ENCODE measurements at regions not wholly inside any gene's neighbourhood (a gene's known extent, or its start where the extent isn't known, plus 50 kb on each side); places are given as distances from the start of the nearest gene placed in this dataset.

DNA sequence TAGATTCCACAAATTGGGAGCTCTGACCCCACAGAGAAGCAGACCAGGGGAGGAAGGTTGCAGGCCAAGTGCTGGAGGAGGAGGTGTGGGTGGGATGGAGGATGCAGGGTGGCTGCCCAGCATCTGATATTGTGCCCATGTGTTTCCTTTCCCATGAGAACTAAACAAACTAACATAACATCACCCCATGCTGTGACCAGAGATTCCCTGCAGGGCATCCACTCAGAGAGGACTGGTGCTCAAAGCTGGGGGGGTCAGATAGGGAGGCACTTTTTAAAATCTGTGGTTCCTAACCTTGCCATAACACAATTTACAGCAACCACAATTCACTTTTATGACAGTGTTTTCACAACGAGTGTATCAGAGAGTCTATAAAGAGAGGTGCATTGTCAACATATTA is 1277.6 kb downstream of the AACS start:
- no peak overlapping the region for H3K27ac ChIP-seq
- no peak overlapping the region for H3K4me3 ChIP-seq
- no peaks in the 10 kb centered on the region for H3K27me3 ChIP-seq
- WGBS, 5 donors: 59 to 78% (median 61%) methylated on average over 1 of the region's 1 CpG
- intact Hi-C loops (cut with DNase I; ENCODE audit: low total_unique reads): no loop called here
- DNase-seq: no peak
- H3K36me3 ChIP-seq: no peaks in the 10 kb centered on the region
- TF ChIP-seq POLR2AphosphoS5 (IDR thresholded peaks at IDR 0.05): no peak
- TF ChIP-seq EP300 (IDR thresholded peaks at IDR 0.05): no peak
- TF ChIP-seq, protein P1, sequence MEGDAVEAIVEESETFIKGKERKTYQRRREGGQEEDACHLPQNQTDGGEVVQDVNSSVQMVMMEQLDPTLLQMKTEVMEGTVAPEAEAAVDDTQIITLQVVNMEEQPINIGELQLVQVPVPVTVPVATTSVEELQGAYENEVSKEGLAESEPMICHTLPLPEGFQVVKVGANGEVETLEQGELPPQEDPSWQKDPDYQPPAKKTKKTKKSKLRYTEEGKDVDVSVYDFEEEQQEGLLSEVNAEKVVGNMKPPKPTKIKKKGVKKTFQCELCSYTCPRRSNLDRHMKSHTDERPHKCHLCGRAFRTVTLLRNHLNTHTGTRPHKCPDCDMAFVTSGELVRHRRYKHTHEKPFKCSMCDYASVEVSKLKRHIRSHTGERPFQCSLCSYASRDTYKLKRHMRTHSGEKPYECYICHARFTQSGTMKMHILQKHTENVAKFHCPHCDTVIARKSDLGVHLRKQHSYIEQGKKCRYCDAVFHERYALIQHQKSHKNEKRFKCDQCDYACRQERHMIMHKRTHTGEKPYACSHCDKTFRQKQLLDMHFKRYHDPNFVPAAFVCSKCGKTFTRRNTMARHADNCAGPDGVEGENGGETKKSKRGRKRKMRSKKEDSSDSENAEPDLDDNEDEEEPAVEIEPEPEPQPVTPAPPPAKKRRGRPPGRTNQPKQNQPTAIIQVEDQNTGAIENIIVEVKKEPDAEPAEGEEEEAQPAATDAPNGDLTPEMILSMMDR (IDR thresholded peaks at IDR 0.05): no peak
- no peak for TF ChIP-seq POLR2A (IDR thresholded peaks at IDR 0.05)
- H3K9me3 ChIP-seq: peaks cover 0 to 5% (median 0%) of the 10 kb centered on the region in 4 donors
- H3K4me1 ChIP-seq: no peaks in the 10 kb centered on the region

DNA sequence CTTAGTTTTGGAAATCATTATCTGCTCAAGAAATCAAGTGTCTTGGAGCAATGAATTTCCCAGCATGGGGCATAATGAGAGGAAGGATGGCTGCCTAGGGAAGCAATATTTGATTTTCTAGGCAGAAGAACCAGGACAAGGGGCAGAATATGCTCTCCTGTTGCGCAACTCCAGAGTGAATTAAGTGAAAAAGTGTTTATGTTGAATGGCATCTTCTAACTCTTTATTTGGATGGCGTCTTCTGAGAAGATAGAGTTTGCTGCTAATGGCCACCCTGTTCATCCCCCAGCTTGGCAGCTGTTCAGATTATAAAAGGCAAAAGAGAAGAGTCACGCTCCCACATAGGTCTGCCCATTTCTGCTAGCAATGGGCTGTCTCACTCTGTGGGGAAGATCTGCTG is 1278.1 kb downstream of the AACS start:
- Histone ChIP-seq H3K27ac (no peak overlapping the region), H3K27me3 (no peaks in the 10 kb centered on the region), H3K9me3 (peaks cover 0 to 5% (median 0%) of the 10 kb centered on the region in 4 donors), H3K4me3 (no peak overlapping the region), H3K36me3 (no peaks in the 10 kb centered on the region), H3K4me1 (no peaks in the 10 kb centered on the region)
- TF ChIP-seq POLR2A (IDR thresholded peaks at IDR 0.05) (no peak), EP300 (IDR thresholded peaks at IDR 0.05) (no peak), POLR2AphosphoS5 (IDR thresholded peaks at IDR 0.05) (no peak)
- TF ChIP-seq, protein P1 (IDR thresholded peaks at IDR 0.05): no peak
- WGBS, 5 donors: 56 to 81% (median 61%) methylated on average over 3 of the region's 3 CpGs
- intact Hi-C loops (cut with DNase I; ENCODE audit: low total_unique reads): no loop called here
- DNase-seq: no peak

DNA sequence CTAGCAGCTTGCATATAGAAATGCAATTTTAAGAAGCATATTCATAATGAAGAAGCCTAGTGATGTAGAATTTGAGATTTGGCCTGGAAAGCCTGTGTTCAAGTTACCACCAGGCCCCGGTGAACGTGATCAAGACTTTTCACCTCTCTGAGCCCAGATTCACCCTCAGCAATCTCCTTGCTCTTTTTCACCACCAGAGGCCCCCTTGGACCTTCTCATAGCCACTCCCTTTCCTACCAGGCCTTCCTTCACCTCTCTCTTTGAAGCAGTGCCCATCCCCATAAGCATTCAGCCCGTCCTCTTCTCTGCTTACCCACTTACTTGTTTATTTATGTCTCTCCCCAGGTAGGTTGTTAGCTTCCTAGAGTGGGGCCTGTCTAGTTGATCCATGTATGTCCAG is 1280.9 kb downstream of the AACS start:
- H3K27ac ChIP-seq: no peak overlapping the region
- no peaks in the 10 kb centered on the region for H3K27me3 ChIP-seq
- no peak for TF ChIP-seq POLR2AphosphoS5 (IDR thresholded peaks at IDR 0.05)
- no peak for TF ChIP-seq EP300 (IDR thresholded peaks at IDR 0.05)
- no peaks in the 10 kb centered on the region for H3K4me1 ChIP-seq
- 72 to 79% (median 73%) methylated on average over 3 of the region's 3 CpGs for WGBS, 5 donors
- DNase-seq: no peak
- intact Hi-C loops (cut with DNase I; ENCODE audit: low total_unique reads): no loop called here
- no peak overlapping the region for H3K4me3 ChIP-seq
- H3K36me3 ChIP-seq: no peaks in the 10 kb centered on the region
- peaks cover 0 to 12% (median 3%) of the 10 kb centered on the region in 4 donors for H3K9me3 ChIP-seq

DNA sequence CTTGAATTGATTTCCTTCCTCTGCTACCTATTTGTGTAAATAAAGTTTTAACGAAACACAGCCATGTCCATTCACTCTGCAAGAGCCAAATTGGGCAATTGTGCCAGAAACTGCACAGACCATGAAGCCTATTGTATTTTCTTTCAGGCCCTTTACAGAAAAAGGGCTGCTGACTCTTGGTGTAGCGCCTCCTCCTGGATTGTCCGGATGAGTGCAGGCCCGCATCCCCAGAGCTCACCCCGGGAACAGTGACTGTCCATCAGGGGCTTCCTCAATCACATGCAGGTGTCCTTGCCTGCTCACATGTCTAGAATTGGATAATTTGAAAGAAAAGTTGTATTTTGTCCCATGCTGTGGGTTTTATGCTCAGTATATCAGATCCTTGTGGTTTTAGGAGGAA is 1282.2 kb downstream of the AACS start:
- 59 to 81% (median 69%) methylated on average over 5 of the region's 5 CpGs for WGBS, 5 donors

DNA sequence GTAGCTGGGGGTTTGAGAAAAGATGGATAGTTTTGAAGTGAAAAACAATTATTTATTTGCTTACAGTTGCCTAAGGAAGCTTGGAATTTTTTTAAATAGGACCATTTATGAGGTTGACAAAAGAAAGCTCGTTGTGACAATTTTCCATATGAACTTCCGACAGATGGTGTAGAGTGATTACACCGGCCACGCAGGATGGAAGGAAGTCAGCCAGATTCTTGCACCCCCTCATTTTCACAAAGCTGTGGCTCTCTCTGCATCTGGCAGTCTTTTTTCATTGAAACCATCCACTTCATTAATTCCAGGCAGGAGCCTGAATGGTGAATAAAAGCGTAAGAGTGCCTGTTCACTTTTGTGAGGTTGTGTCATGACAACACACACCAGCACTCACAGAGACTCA is 1284.1 kb downstream of the AACS start:
- Histone ChIP-seq H3K4me1 (no peaks in the 10 kb centered on the region), H3K4me3 (no peak overlapping the region), H3K27ac (no peak overlapping the region), H3K27me3 (no peaks in the 10 kb centered on the region), H3K36me3 (no peaks in the 10 kb centered on the region), H3K9me3 (peaks cover 0 to 32% (median 6%) of the 10 kb centered on the region in 4 donors)
- intact Hi-C loops (cut with DNase I; ENCODE audit: low total_unique reads): no loop called here
- no peak for DNase-seq
- WGBS, 5 donors: 82 to 89% (median 86%) methylated on average over 5 of the region's 5 CpGs
- TF ChIP-seq EP300 (IDR thresholded peaks at IDR 0.05) (no peak), POLR2AphosphoS5 (IDR thresholded peaks at IDR 0.05) (no peak), POLR2A (IDR thresholded peaks at IDR 0.05) (no peak)
- TF ChIP-seq, protein P1 (IDR thresholded peaks at IDR 0.05): no peak

More for the DNA sequence above, 1282.2 kb downstream of the AACS start:
- H3K27ac ChIP-seq: no peak overlapping the region
- intact Hi-C loops (cut with DNase I; ENCODE audit: low total_unique reads): no loop called here
- peaks cover 0 to 21% (median 4%) of the 10 kb centered on the region in 4 donors for H3K9me3 ChIP-seq
- TF ChIP-seq POLR2A (IDR thresholded peaks at IDR 0.05): no peak
- TF ChIP-seq, protein P1 (IDR thresholded peaks at IDR 0.05): no peak
- TF ChIP-seq EP300 (IDR thresholded peaks at IDR 0.05): no peak
- TF ChIP-seq POLR2AphosphoS5 (IDR thresholded peaks at IDR 0.05): no peak
- no peaks in the 10 kb centered on the region for H3K4me1 ChIP-seq
- H3K27me3 ChIP-seq: no peaks in the 10 kb centered on the region
- no peaks in the 10 kb centered on the region for H3K36me3 ChIP-seq
- no peak for DNase-seq
- H3K4me3 ChIP-seq: no peak overlapping the region

Measured in stomach (tissue), 8 donors.